HEK293T (cell line): ENCODE measurements at regions not wholly inside any gene's neighbourhood (a gene's known extent, or its start where the extent isn't known, plus 50 kb on each side); places are given as distances from the start of the nearest gene placed in this dataset.

Experiments
- ARNT ChIP-seq: fragments of 450-650 bp; IDR thresholded peaks from 2 replicates; pipeline ENCODE4 v1.6.1; 2017; ENCODE audit warnings: mild to moderate bottlenecking
- FOXA1 ChIP-seq: fragments of 450-650 bp; IDR thresholded peaks from 2 replicates; pipeline ENCODE4 v1.6.1; 2016; ENCODE audit warnings: mild to moderate bottlenecking
- SP1 ChIP-seq: fragments of 450-650 bp; IDR thresholded peaks from 2 replicates; pipeline ENCODE4 v1.6.1; 2017
- ZNF384 ChIP-seq: fragments of 450-650 bp; IDR thresholded peaks from 2 replicates; pipeline ENCODE4 v1.6.1; 2016

GRCh38 chr18:28357766-28358401, 181.0 kb upstream of the CDH2 start:
- TF ChIP-seq SP1: no peak
- TF ChIP-seq FOXA1: no peak
- TF ChIP-seq ARNT: no peak
- TF ChIP-seq ZNF384: no peak
